BJ (cell line): ENCODE measurements at regions not wholly inside any gene's neighbourhood (a gene's known extent, or its start where the extent isn't known, plus 50 kb on each side); places are given as distances from the start of the nearest gene placed in this dataset.

ENCODE experiments used
- CTCF ChIA-PET: fragments of 350-600 bp; formaldehyde crosslinking; extraction: SDS; loops from one replicate; lab custom pipeline; 2021; ENCODE audit warnings: antibody characterized with exemption, inconsistent platforms; lab: Yijun Ruan, JAX
- POLR2A ChIA-PET: fragments of 300-600 bp; sonication (Branson Sonifier 250); formaldehyde crosslinking; extraction: SDS; loops from one replicate; lab custom pipeline; 2021; ENCODE audit warnings: antibody characterized with exemption; lab: Charles Lee
- DNase-seq: peaks from one replicate; pipeline ENCODE4 v3.0.0-alpha.2; 2011; ENCODE audit warnings: low read depth
- H3K27me3 ChIP-seq: 2 replicates; pipeline ENCODE4 v1.6.0; 2011; ENCODE audit warnings: low read length; ENCODE audit not compliant: control insufficient read depth, insufficient read depth
- H3K36me3 ChIP-seq: 2 replicates; pipeline ENCODE4 v1.5.1; 2011; ENCODE audit warnings: low read length; ENCODE audit not compliant: control insufficient read depth, insufficient read depth
- H3K4me3 ChIP-seq: 2 replicates; pipeline ENCODE4 v1.5.1; 2011; ENCODE audit warnings: low read depth, mild to moderate bottlenecking, control low read depth, low read length
- CTCF ChIP-seq: IDR thresholded peaks from 2 replicates; pipeline ENCODE4 v1.5.1; 2011; ENCODE audit warnings: low read depth, mild to moderate bottlenecking, control low read depth, inconsistent platforms, low read length, moderate library complexity; ENCODE audit not compliant: insufficient read depth

DNA sequence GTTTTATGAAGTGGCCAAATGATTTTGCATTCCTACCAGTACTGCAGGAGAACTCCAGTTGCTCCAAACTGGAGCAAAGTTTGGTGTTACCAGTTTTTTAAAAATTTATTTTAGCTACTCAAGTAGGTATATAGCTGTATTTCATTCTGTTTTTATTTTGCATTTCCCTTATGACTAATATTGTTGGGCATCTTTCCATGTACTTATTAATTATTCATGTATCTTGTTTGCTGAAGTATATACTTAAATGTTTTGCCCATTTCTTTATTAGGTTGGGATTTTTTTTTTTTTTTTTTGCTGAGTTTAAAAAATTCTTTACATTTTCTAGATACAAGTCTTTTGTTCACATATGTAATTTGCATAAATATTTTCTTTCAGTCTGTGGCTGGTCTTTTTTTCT, 386.6 kb upstream of the DAB2 start:
- POLR2A ChIA-PET, result no interaction called here
- H3K27me3 ChIP-seq, result peaks cover 5% of the 10 kb centered on the region
- CTCF ChIA-PET, result interaction anchor here (0.6 kb wide), 1 partner anchor 818 kb away, joined by 3 read pairs; no protein-coding TSS in a partner anchor
- TF ChIP-seq CTCF, result no peak
- H3K36me3 ChIP-seq, result no peaks in the 10 kb centered on the region
- no peak for DNase-seq
- no peak overlapping the region for H3K4me3 ChIP-seq

DNA sequence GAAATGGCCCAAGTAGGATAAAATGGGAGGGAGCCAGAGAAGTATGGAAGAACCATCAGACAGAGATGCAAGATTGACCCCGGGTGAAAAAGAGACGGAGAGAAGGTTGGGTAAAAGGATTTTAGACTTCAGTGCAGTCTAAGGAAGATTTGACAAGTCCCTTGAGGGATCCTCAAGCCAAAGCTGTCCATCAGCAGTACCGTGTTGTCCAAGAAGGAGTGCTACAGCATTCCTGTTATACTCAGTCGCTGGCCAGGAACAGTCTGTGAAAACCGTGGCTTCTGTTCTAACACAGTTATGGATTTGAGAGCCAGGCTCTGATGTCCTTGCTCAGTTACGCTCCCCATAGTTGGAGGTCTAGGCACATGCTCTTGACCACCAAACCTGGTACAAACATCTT, 383.9 kb upstream of the DAB2 start:
- CTCF ChIA-PET, result no interaction called here
- H3K4me3 ChIP-seq, result no peak overlapping the region
- TF ChIP-seq CTCF, result no peak
- H3K27me3 ChIP-seq, result no peaks in the 10 kb centered on the region
- POLR2A ChIA-PET, result no interaction called here
- H3K36me3 ChIP-seq, result no peaks in the 10 kb centered on the region
- no peak for DNase-seq

DNA sequence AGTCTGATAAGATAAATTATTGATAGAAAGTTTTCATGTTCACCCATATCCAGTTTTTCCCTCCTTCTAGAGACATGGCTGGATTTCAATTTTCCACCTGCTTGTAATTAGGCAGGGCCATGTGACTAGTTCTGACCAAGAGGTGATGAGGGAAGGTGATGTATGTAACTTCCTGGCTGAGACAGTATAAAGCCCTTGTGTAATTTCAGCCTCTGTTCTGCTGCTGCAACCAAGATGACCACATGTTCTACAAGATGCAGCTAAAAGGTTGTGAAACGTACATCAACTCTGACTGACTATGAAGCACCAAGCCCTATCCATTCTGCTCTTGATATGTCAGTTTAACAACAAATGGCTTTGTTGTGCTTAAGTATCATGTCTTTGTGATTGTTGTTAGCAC, 376.5 kb upstream of the DAB2 start:
- DNase-seq, result no peak
- H3K36me3 ChIP-seq, result no peaks in the 10 kb centered on the region
- CTCF ChIA-PET, result no interaction called here
- peaks cover 5% of the 10 kb centered on the region; the same call in 1 of the 2 replicates for H3K27me3 ChIP-seq
- no peak overlapping the region for H3K4me3 ChIP-seq
- POLR2A ChIA-PET, result no interaction called here
- no peak for TF ChIP-seq CTCF

- CTCF ChIA-PET, result interaction anchor here (1.4 kb wide), 1 partner anchor 14 kb away, joined by 4 read pairs; no protein-coding TSS in a partner anchor
- no peak for TF ChIP-seq CTCF
- Histone ChIP-seq H3K36me3 (no peaks in the 10 kb centered on the region), H3K4me3 (no peak overlapping the region), H3K27me3 (peaks cover 5% of the 10 kb centered on the region)
- no peak for DNase-seq
- POLR2A ChIA-PET, result no interaction called here
Measured at GRCh38 chr5:39800042-39800601, 375.3 kb upstream of the DAB2 start.

DNA sequence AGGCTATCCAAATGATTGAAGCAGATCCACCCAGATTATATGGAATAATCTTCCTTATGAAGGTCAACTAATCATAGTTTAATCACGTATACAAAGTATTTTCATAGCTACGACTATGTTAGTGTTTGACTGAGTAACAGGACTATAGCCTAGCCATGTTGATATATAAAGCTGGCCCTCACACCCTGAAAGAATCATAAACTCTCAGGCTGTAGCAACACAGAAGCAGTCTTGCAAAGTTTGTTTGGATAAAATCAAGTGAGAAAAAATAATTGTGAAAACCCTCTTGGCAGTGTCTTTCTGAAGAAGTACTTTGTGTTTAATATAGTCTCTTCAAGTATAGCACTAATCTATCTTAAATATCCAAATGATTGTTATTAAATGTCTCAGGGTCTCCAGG, 374.5 kb upstream of the DAB2 start:
- TF ChIP-seq CTCF, result no peak
- no peaks in the 10 kb centered on the region for H3K36me3 ChIP-seq
- POLR2A ChIA-PET, result no interaction called here
- CTCF ChIA-PET, result interaction anchor here (1.4 to 1.7 kb wide), 2 partner anchors 13 to 85 kb away, joined by 4 to 5 read pairs; no protein-coding TSS in a partner anchor
- H3K4me3 ChIP-seq, result no peak overlapping the region
- no peak for DNase-seq
- peaks cover 5% of the 10 kb centered on the region for H3K27me3 ChIP-seq
